Skeletal muscle satellite cell (primary cell): ENCODE measurements at regions not wholly inside any gene's neighbourhood (a gene's known extent, or its start where the extent isn't known, plus 50 kb on each side); places are given as distances from the start of the nearest gene placed in this dataset.
"Not testable (repeated sequence)": the region's sequence is repeated elsewhere in the genome, so short reads cannot be mapped to it uniquely, and the experiment has no call there.

Experiments used
- H3K27me3 ChIP-seq: 2 replicates; pipeline ENCODE4 v1.7.0; 2013; ENCODE audit warnings: low read length; ENCODE audit not compliant: control insufficient read depth, insufficient read depth
- H3K36me3 ChIP-seq: 2 replicates; pipeline ENCODE4 v1.7.0; 2013; ENCODE audit warnings: mild to moderate bottlenecking, control low read depth, low read length; ENCODE audit not compliant: insufficient read depth
- H3K4me1 ChIP-seq: 2 replicates; pipeline ENCODE4 v1.7.0; 2013; ENCODE audit warnings: low read length; ENCODE audit not compliant: control insufficient read depth, insufficient read depth
- H3K4me2 ChIP-seq: 2 replicates; pipeline ENCODE4 v1.7.0; 2013; ENCODE audit warnings: mild to moderate bottlenecking, low read length
- H3K4me3 ChIP-seq: 2 replicates; pipeline ENCODE4 v1.7.0; 2013; ENCODE audit warnings: low read length
- H3K9ac ChIP-seq: 2 replicates; pipeline ENCODE4 v1.7.0; 2013; ENCODE audit warnings: mild to moderate bottlenecking, low read depth, low read length, moderate library complexity
- H3K9me3 ChIP-seq: replicated peaks from 2 replicates; pipeline ENCODE4 v1.7.0; 2013; ENCODE audit warnings: mild to moderate bottlenecking, control low read depth, low read length

DNA sequence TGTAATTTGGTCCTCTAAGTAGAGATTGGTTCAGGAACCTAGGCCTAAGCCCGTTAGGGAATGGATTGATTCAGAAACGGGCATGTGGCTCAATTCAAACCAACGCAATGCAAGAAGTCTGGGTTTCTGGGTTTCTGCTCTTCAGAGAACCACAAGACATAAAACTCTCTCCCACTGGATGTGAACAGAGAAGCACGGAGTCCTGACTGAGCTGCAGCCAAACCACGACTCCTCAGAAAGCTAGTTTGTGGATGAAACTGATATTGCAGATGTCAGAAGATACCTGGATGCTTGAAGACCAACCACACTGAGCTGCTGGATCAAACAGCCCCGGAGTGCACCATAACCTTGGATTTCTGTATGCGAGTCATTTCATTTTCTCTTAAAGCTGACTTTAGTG lies 50.0 kb downstream of the SOD2 start:
- Histone ChIP-seq H3K4me2 (no peak overlapping the region), H3K4me1 (no peaks in the 10 kb centered on the region), H3K9ac (no peak overlapping the region), H3K9me3 (no peaks in the 10 kb centered on the region), H3K4me3 (no peak overlapping the region), H3K27me3 (no peaks in the 10 kb centered on the region), H3K36me3 (no peaks in the 10 kb centered on the region)

DNA sequence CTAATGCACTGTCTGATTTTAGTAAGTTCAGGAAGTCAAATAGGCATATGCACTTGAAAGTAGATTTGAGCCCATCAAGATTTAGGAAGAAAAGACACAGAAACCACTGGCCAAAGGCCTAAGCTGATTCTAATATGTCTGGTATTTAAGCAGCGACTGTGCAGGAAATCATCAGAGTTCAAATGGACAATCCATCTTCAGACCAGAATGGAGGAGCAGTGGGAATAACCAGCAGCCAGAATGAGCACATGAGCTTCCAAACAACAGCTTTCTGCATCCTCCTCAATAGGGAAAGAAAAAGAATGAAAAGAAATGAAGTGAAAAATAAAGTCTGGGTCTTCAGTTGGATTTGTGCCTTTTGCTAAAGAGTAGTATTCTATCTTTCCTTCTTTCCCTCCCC lies 50.6 kb downstream of the SOD2 start:
- Histone ChIP-seq H3K27me3 (no peaks in the 10 kb centered on the region), H3K4me2 (no peak overlapping the region), H3K9me3 (no peaks in the 10 kb centered on the region), H3K4me1 (no peaks in the 10 kb centered on the region), H3K4me3 (no peak overlapping the region), H3K36me3 (no peaks in the 10 kb centered on the region), H3K9ac (no peak overlapping the region)

DNA sequence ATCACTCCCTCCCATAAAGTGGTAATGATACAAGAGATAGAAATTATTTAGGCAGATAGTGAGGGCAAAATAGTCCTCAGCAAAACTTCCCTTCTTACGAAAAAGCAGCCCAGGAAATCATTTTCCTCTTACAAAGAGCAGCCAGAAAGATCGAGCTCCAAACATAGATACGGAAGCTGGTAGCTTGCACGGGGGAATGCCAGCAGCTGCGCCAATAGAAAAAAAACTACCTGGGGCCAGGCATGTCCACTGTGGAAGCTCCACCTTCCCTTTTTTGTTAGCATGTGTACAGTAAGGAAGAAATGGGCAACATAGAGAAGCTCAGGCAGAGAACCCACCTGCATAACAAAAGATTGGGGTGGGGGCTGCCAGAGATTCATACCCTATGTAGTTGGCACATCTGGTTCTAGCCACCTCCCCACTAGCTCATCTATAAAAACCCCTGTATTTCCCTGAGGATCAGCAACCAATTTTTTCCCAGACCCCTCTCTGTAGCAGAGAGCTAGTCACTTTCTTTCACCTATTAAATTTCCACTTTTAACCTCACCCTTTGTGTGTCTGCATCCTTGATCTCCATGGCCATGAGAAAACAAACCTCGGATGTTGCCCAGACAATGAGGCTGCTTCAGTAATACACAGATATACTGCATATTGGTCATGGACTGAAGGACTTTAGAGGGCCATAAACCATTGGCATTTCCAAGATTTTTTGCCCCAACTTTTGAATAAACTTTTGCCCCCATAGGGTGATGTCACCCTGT lies 52.1 kb downstream of the SOD2 start:
- Histone ChIP-seq H3K27me3 (no peaks in the 10 kb centered on the region), H3K36me3 (no peaks in the 10 kb centered on the region), H3K4me1 (no peaks in the 10 kb centered on the region), H3K4me3 (no peak overlapping the region), H3K9me3 (no peaks in the 10 kb centered on the region), H3K9ac (no peak overlapping the region), H3K4me2 (no peak overlapping the region)

- Histone ChIP-seq H3K4me3 (no peak overlapping the region), H3K9ac (no peak overlapping the region), H3K27me3 (no peaks in the 10 kb centered on the region), H3K9me3 (no peaks in the 10 kb centered on the region), H3K36me3 (no peaks in the 10 kb centered on the region), H3K4me2 (no peak overlapping the region), H3K4me1 (no peaks in the 10 kb centered on the region)
These were observed 52.7 kb downstream of the SOD2 start for GRCh38 chr6:159640322-159640721.

DNA sequence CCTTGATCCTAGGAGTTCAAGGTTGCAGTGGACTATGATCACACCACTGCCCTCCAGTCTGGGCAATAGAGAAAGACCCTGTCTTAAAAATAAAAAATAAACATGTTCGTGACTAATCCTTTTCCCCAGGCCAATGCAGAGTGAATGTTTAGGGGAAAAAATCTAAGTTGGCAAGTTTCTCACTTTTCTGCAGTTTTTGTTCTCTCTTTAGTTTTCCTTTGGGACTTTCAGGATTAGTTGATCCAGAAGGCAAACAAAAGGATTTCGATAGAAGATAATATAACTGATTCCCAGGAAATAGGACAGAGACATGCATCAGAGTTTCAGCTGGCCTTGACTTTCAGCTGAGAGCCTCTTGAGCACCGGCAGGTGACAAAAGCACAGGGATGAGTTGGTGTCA lies 53.3 kb downstream of the SOD2 start:
- Histone ChIP-seq H3K9me3 (no peaks in the 10 kb centered on the region), H3K4me1 (no peaks in the 10 kb centered on the region), H3K27me3 (no peaks in the 10 kb centered on the region), H3K9ac (no peak overlapping the region), H3K4me2 (no peak overlapping the region), H3K36me3 (no peaks in the 10 kb centered on the region), H3K4me3 (no peak overlapping the region)

DNA sequence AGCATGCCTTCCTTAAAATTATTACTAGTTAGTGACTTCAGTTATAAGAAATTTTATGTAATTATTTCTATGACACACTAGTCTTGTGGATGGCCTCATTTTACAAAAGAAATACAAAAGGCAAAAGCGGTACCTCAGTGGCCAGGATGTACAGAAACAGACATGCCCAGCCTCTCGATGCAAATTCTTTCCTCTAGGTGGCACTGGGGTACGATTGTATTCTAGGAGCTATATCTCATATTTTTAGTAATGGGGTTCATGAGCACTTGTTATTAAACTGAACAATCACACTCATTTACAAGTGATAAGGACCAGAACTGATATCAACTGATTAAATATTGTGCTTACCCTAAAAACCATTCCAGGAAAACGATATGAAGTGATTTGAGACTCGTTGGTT lies 59.8 kb downstream of the SOD2 start:
- Histone ChIP-seq H3K9me3 (no peaks in the 10 kb centered on the region), H3K4me3 (no peak overlapping the region), H3K9ac (no peak overlapping the region), H3K4me1 (no peaks in the 10 kb centered on the region), H3K36me3 (no peaks in the 10 kb centered on the region), H3K27me3 (no peaks in the 10 kb centered on the region), H3K4me2 (no peak overlapping the region)

GRCh38 chr6:159631886-159632285 lies 61.2 kb downstream of the SOD2 start:
- no peak overlapping the region for H3K9ac ChIP-seq
- H3K4me3 ChIP-seq = no peak overlapping the region
- H3K27me3 ChIP-seq = no peaks in the 10 kb centered on the region
- no peaks in the 10 kb centered on the region for H3K36me3 ChIP-seq
- no peaks in the 10 kb centered on the region for H3K4me1 ChIP-seq
- H3K9me3 ChIP-seq = no peaks in the 10 kb centered on the region
- no peak overlapping the region for H3K4me2 ChIP-seq

DNA sequence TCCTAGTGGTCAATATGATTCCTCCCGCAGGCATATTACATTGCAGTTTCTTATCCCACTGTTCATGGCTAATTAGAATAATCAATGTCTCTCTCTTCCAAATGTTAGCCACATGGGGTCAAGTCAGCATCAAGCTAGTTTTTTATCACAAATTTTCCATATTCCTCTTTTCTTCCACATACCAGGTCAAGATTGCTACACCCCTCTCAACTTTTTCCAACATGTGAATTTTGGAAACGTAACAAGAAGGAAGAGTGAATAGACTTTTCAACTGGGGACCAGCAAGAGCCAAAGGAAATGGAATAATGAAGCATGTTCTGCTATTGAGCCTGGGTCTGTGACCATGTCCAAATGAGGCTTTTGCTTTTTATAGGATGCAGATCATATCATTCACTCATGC lies 65.1 kb downstream of the SOD2 start:
- no peak overlapping the region for H3K4me2 ChIP-seq
- H3K4me1 ChIP-seq = no peaks in the 10 kb centered on the region
- H3K9ac ChIP-seq = no peak overlapping the region
- no peaks in the 10 kb centered on the region for H3K9me3 ChIP-seq
- no peaks in the 10 kb centered on the region for H3K27me3 ChIP-seq
- no peak overlapping the region for H3K4me3 ChIP-seq
- no peaks in the 10 kb centered on the region for H3K36me3 ChIP-seq

DNA sequence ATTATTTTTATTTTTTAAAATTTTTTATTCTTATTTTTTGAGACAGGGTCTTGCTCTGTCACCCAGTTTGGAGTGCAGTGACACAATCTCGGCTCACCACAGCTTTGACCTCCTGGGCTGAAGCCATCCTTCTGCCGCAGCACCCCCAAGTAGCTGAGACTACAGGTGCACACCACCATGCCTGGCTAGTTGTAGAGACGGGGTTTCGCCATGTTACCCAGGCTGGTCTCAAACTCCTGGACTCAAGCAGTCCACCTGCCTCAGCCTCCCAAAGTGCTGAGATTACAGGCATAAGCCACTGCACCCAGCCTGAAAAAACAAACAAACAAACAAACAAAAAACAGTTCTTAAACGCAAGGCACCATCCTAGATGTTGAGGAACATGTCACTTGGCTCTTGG lies 66.5 kb downstream of the SOD2 start:
- H3K4me3 ChIP-seq, H3K4me2 ChIP-seq, H3K9ac ChIP-seq, H3K27me3 ChIP-seq, H3K4me1 ChIP-seq, H3K36me3 ChIP-seq, H3K9me3 ChIP-seq: not testable (repeated sequence)

DNA sequence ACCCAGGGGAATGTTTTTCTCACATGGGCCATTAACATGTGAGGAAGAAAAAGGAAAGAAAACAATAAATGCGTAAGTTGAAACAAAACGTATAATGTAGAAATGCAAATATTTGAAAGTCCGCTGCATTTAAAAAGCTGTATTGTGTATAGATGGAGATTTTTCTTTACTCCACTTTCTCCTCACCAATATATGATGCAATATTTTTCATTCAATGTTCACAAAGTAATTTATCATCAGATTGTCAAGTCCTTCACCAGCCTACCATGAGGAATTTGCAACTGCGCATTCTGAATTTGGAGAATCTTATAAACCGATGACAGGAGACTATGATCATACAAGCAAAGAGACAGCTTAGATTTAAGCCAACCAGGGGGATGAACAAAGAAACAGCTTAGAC lies 69.9 kb downstream of the SOD2 start:
- Histone ChIP-seq H3K4me3 (no peak overlapping the region), H3K9me3 (no peaks in the 10 kb centered on the region), H3K4me1 (no peaks in the 10 kb centered on the region), H3K36me3 (no peaks in the 10 kb centered on the region), H3K9ac (no peak overlapping the region), H3K4me2 (no peak overlapping the region), H3K27me3 (no peaks in the 10 kb centered on the region)

DNA sequence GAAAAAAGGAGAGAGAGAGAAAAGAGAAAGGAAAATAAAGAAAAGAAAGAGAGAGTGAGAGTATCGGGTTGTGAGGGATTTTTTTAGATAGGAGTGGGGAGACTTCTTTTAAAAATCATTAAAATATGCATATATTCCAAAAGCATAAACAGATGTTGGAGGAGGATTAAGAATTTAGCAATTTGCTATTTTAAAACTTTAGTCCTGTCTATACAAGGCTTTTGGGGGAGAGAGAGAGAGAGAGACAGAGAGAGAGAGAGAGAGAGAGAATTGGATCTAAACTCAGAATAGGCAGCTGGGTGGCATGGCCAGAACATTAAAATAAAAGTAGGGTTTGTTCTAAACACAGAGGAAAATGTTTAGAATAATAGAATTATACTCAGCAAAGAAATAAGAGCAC lies 72.1 kb downstream of the SOD2 start:
- Histone ChIP-seq H3K27me3 (no peaks in the 10 kb centered on the region), H3K9ac (no peak overlapping the region), H3K4me1 (no peaks in the 10 kb centered on the region), H3K36me3 (no peaks in the 10 kb centered on the region), H3K9me3 (peaks cover 4% of the 10 kb centered on the region), H3K4me2 (no peak overlapping the region), H3K4me3 (no peak overlapping the region)

DNA sequence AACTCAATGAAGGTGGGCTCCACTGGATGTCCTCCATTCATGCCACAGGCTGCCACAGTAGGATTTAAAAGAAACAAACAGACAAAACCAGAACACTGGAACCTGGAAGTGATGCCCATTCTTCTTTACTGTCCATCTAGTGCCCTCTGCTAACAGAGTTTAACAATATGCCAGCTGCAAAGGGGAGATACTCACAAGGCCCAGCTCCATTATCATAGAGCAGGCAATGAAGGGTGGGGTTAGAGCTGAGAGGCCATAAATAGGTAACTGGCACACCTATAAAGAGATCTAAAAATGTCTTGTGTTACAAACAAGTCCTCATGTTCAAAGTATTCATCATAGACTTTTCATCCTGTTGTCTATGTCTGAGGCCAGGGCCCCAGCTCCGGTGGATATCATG lies 75.6 kb downstream of the SOD2 start:
- no peaks in the 10 kb centered on the region for H3K36me3 ChIP-seq
- no peak overlapping the region for H3K4me3 ChIP-seq
- H3K9me3 ChIP-seq = peaks cover 4% of the 10 kb centered on the region
- no peak overlapping the region for H3K4me2 ChIP-seq
- H3K4me1 ChIP-seq = no peaks in the 10 kb centered on the region
- no peak overlapping the region for H3K9ac ChIP-seq
- no peaks in the 10 kb centered on the region for H3K27me3 ChIP-seq
